Cardiac fibroblast (primary cell): ENCODE measurements at regions not wholly inside any gene's neighbourhood (a gene's known extent, or its start where the extent isn't known, plus 50 kb on each side); places are given as distances from the start of the nearest gene placed in this dataset.
A peak's percentile ranks its signal among the peaks of the same experiment; 100 is the strongest.

Source experiments
- DNase-seq, 2 donors: peaks; one replicate each; pipeline versions ENCODE4 v3.0.0 to v3.0.0-alpha.2; 2010; ENCODE audit warnings: low read depth in 2 of 2
- H3K4me3 ChIP-seq, 2 donors: replicated peaks in 1 of 2; 1 replicate in 1 of 2; 2 replicates in 1 of 2; pipeline ENCODE4 v1.5.1; 2011; ENCODE audit warnings: low read depth in 2 of 2, low read length in 2 of 2, mild to moderate bottlenecking in 2 of 2, moderate library complexity in 1 of 2
- TF ChIP-seq, protein P1 (sequence below): IDR thresholded peaks from one replicate; pipeline ENCODE4 v1.5.1; 2011; ENCODE audit warnings: low read depth, mild to moderate bottlenecking, low read length, inconsistent platforms

- TF ChIP-seq, protein P1, sequence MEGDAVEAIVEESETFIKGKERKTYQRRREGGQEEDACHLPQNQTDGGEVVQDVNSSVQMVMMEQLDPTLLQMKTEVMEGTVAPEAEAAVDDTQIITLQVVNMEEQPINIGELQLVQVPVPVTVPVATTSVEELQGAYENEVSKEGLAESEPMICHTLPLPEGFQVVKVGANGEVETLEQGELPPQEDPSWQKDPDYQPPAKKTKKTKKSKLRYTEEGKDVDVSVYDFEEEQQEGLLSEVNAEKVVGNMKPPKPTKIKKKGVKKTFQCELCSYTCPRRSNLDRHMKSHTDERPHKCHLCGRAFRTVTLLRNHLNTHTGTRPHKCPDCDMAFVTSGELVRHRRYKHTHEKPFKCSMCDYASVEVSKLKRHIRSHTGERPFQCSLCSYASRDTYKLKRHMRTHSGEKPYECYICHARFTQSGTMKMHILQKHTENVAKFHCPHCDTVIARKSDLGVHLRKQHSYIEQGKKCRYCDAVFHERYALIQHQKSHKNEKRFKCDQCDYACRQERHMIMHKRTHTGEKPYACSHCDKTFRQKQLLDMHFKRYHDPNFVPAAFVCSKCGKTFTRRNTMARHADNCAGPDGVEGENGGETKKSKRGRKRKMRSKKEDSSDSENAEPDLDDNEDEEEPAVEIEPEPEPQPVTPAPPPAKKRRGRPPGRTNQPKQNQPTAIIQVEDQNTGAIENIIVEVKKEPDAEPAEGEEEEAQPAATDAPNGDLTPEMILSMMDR = no peak
- H3K4me3 ChIP-seq = no peak overlapping the region
- DNase-seq = peak; percentile 17 to 52
Observed at GRCh38 chrX:44042751-44043150, 69.6 kb upstream of the NDP start.

DNA sequence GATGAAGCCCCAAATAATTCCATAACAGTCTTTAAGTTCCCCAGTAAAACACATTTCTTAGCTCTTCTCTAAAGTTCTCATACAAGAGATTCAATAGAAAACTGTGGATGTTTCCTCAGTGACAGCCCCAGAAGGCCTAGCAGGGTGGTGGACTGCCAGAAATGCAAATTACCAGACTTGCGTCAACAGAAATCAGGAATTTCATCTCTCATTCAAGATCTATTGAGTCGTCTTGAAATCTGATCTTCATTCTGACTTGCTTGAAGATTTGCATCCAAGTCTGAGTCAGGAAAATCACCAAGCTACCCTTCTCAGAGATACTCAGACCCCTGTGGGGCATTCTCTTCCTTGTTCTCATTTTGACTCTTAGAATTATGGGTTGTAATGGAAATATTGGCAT, 68.9 kb upstream of the NDP start:
- TF ChIP-seq, protein P1 = no peak
- no peak overlapping the region for H3K4me3 ChIP-seq
- DNase-seq = peak in 1 of 2 donors; percentile 28

GRCh38 chrX:44040406-44040805, 67.2 kb upstream of the NDP start:
- DNase-seq = no peak
- no peak overlapping the region for H3K4me3 ChIP-seq
- TF ChIP-seq, protein P1 = no peak

GRCh38 chrX:44039556-44039955, 66.4 kb upstream of the NDP start:
- no peak for DNase-seq

DNA sequence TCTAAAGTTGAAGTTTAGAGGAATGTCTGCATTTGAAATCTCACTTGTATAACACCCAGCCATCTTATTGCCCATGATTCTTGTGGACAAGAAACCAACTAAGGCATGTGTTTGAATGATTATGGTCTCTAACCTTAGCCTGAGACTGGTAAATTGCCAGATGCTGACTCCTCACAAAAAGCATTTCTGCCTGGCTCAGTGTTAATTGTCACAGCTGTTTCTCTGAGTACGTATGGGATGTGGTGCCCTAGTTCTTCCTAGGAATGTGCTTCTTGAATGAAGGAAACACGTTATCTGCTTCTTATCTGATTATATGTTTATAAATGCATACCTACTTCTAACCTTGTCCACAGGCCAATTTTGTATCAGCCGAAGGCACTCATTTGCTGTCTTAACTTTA, 63.1 kb upstream of the NDP start:
- no peak overlapping the region for H3K4me3 ChIP-seq
- peak; percentile 58 to 74 for DNase-seq
- TF ChIP-seq, protein P1 = no peak

More at GRCh38 chrX:44039556-44039955, 66.4 kb upstream of the NDP start:
- TF ChIP-seq, protein P1 = no peak
- no peak overlapping the region for H3K4me3 ChIP-seq

DNA sequence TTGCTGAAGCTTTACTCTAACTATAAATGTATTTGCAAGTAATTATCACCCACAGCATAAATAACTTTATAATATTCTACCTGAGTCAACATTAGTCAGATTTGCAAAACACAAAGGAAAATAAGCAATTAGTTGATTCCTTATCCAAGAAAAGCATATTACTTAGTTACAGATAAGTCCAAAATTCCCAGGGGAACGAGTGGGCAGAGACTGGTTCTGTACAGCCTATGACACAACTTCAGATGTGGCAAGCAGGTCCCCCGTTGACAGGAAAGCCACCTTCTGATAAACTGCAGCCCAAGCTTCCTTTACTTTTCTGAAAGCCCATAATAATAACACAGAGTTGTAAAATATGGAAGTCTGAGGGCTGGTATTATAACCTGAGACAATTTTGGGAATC, 62.4 kb upstream of the NDP start:
- TF ChIP-seq, protein P1 = no peak
- DNase-seq = peak; percentile 26 to 36

GRCh38 chrX:44032479-44032878, 59.3 kb upstream of the NDP start:
- TF ChIP-seq, protein P1 = no peak
- H3K4me3 ChIP-seq = no peak overlapping the region
- no peak for DNase-seq

More for the DNA sequence above, 62.4 kb upstream of the NDP start:
- H3K4me3 ChIP-seq = no peak overlapping the region
